PFSK-1 (cell line): ENCODE measurements at regions not wholly inside any gene's neighbourhood (a gene's known extent, or its start where the extent isn't known, plus 50 kb on each side); places are given as distances from the start of the nearest gene placed in this dataset.

ENCODE experiments used
- FOXP2 ChIP-seq: optimal IDR thresholded peaks from 2 replicates; pipeline ENCODE3; 2011; ENCODE audit warnings: borderline replicate concordance, control low read depth, inconsistent platforms; ENCODE audit not compliant: insufficient read depth; ENCODE audit errors: extremely low read length, extremely low read depth
- POLR2AphosphoS5 ChIP-seq: IDR thresholded peaks from 2 replicates; pipeline ENCODE4 v1.6.1; 2012; ENCODE audit warnings: low read depth, mild to moderate bottlenecking, control low read depth, low read length, moderate library complexity
- SIN3A ChIP-seq: IDR thresholded peaks from 2 replicates; pipeline ENCODE4 v1.6.1; 2012; ENCODE audit warnings: mild to moderate bottlenecking, low read length, moderate library complexity, borderline replicate concordance; ENCODE audit not compliant: insufficient read depth
- TAF1 ChIP-seq: IDR thresholded peaks from 2 replicates; pipeline ENCODE4 v1.6.1; 2012; ENCODE audit warnings: low read length, control low read depth, borderline replicate concordance; ENCODE audit not compliant: insufficient read depth
- TF ChIP-seq, protein P1 (sequence below), 2 experiments: IDR thresholded peaks; 2 replicates each; pipeline versions ENCODE4 v1.6.1 to v1.8.0; 2011 to 2012; ENCODE audit warnings: low read depth in 2 of 2, low read length in 2 of 2, control low read depth in 1 of 2, inconsistent platforms in 1 of 2, mild to moderate bottlenecking in 1 of 2, moderate library complexity in 1 of 2; ENCODE audit not compliant: insufficient read depth in 1 of 2

GRCh38 chr14:53778263-53778662, 178.4 kb downstream of the BMP4 start:
- no peak for TF ChIP-seq FOXP2
- TF ChIP-seq TAF1, result no peak
- no peak for TF ChIP-seq POLR2AphosphoS5
- no peak for TF ChIP-seq SIN3A
- TF ChIP-seq, protein P1, sequence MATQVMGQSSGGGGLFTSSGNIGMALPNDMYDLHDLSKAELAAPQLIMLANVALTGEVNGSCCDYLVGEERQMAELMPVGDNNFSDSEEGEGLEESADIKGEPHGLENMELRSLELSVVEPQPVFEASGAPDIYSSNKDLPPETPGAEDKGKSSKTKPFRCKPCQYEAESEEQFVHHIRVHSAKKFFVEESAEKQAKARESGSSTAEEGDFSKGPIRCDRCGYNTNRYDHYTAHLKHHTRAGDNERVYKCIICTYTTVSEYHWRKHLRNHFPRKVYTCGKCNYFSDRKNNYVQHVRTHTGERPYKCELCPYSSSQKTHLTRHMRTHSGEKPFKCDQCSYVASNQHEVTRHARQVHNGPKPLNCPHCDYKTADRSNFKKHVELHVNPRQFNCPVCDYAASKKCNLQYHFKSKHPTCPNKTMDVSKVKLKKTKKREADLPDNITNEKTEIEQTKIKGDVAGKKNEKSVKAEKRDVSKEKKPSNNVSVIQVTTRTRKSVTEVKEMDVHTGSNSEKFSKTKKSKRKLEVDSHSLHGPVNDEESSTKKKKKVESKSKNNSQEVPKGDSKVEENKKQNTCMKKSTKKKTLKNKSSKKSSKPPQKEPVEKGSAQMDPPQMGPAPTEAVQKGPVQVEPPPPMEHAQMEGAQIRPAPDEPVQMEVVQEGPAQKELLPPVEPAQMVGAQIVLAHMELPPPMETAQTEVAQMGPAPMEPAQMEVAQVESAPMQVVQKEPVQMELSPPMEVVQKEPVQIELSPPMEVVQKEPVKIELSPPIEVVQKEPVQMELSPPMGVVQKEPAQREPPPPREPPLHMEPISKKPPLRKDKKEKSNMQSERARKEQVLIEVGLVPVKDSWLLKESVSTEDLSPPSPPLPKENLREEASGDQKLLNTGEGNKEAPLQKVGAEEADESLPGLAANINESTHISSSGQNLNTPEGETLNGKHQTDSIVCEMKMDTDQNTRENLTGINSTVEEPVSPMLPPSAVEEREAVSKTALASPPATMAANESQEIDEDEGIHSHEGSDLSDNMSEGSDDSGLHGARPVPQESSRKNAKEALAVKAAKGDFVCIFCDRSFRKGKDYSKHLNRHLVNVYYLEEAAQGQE (IDR thresholded peaks at IDR 0.05; ENCODE audit: insufficient read depth in 1 of 2, low read depth in 2 of 2, low read length in 2 of 2), result no peak

GRCh38 chr14:53772936-53773335, 183.7 kb downstream of the BMP4 start:
- TF ChIP-seq FOXP2, result no peak
- TF ChIP-seq, protein P1 (IDR thresholded peaks at IDR 0.05; ENCODE audit: insufficient read depth in 1 of 2, low read depth in 2 of 2, low read length in 2 of 2), result no peak
- TF ChIP-seq SIN3A, result no peak
- TF ChIP-seq POLR2AphosphoS5, result no peak
- TF ChIP-seq TAF1, result no peak

- TF ChIP-seq SIN3A, result no peak
- TF ChIP-seq TAF1, result no peak
- TF ChIP-seq FOXP2, result no peak
- TF ChIP-seq POLR2AphosphoS5, result no peak
- TF ChIP-seq, protein P1 (IDR thresholded peaks at IDR 0.05; ENCODE audit: insufficient read depth in 1 of 2, low read depth in 2 of 2, low read length in 2 of 2), result no peak
Observed at GRCh38 chr14:53767566-53767965, 189.1 kb downstream of the BMP4 start.

GRCh38 chr14:53766601-53767000, 190.0 kb downstream of the BMP4 start:
- TF ChIP-seq TAF1 (no peak), SIN3A (no peak), POLR2AphosphoS5 (no peak), FOXP2 (no peak)
- TF ChIP-seq, protein P1 (IDR thresholded peaks at IDR 0.05; ENCODE audit: insufficient read depth in 1 of 2, low read depth in 2 of 2, low read length in 2 of 2), result no peak

- TF ChIP-seq FOXP2 (no peak), POLR2AphosphoS5 (no peak), TAF1 (no peak), SIN3A (no peak)
- TF ChIP-seq, protein P1 (IDR thresholded peaks at IDR 0.05; ENCODE audit: insufficient read depth in 1 of 2, low read depth in 2 of 2, low read length in 2 of 2), result no peak
Observed at GRCh38 chr14:53766106-53766505, 190.5 kb downstream of the BMP4 start.
